ENCODE measurements at regions not wholly inside any gene's neighbourhood (a gene's known extent, or its start where the extent isn't known, plus 50 kb on each side); places are given as distances from the start of the nearest gene placed in this dataset.

GRCh38 chrX:112254896-112255295, 172.3 kb upstream of the TRPC5 start:
- no peak for TF ChIP-seq CTCF (IDR thresholded peaks at IDR 0.05; ENCODE audit: low read length)
- no peak for TF ChIP-seq EZH2phosphoT487 (IDR thresholded peaks at IDR 0.05; ENCODE audit: low read length)
- no peak for TF ChIP-seq EZH2 (optimal IDR thresholded peaks at IDR 0.05; ENCODE audit: low read depth, low read length)
